Neuronal stem cell (in vitro differentiated cells): ENCODE measurements at regions not wholly inside any gene's neighbourhood (a gene's known extent, or its start where the extent isn't known, plus 50 kb on each side); places are given as distances from the start of the nearest gene placed in this dataset.
"Not testable (repeated sequence)": the region's sequence is repeated elsewhere in the genome, so short reads cannot be mapped to it uniquely, and the experiment has no call there.

ENCODE experiments used
- DNase-seq: peaks from one replicate; pipeline ENCODE4 v3.0.0-alpha.2; 2013; ENCODE audit warnings: low spot score
- H2AFZ ChIP-seq: one replicate; pipeline ENCODE4 v1.6.1; 2013; ENCODE audit warnings: mild to moderate bottlenecking, low read length, inconsistent platforms
- H2AK5ac ChIP-seq: 2 replicates; pipeline ENCODE4 v1.6.1; 2013; ENCODE audit warnings: low read depth, mild to moderate bottlenecking, inconsistent platforms, low read length, moderate library complexity, mixed read lengths
- H2BK120ac ChIP-seq: 2 replicates; pipeline ENCODE4 v1.6.1; 2013; ENCODE audit warnings: low read depth, mild to moderate bottlenecking, inconsistent platforms, low read length, moderate library complexity, mixed read lengths
- H2BK12ac ChIP-seq: one replicate; pipeline ENCODE4 v1.6.1; 2013; ENCODE audit warnings: low read length, inconsistent platforms
- H2BK15ac ChIP-seq: 2 replicates; pipeline ENCODE4 v1.6.1; 2013; ENCODE audit warnings: mild to moderate bottlenecking, low read length, inconsistent platforms, mixed read lengths
- H2BK5ac ChIP-seq: one replicate; pipeline ENCODE4 v1.6.1; 2013; ENCODE audit warnings: inconsistent platforms, mild to moderate bottlenecking, low read length, moderate library complexity
- H3K14ac ChIP-seq: one replicate; pipeline ENCODE4 v1.6.1; 2013; ENCODE audit warnings: low read length, inconsistent platforms
- H3K18ac ChIP-seq: 2 replicates; pipeline ENCODE4 v1.6.1; 2013; ENCODE audit warnings: low read length, inconsistent platforms
- H3K23ac ChIP-seq: 2 replicates; pipeline ENCODE4 v1.6.1; 2013; ENCODE audit warnings: low read depth, mild to moderate bottlenecking, mixed read lengths, low read length, inconsistent platforms; ENCODE audit not compliant: poor library complexity
- H3K27ac ChIP-seq: replicated peaks from 3 replicates; pipeline ENCODE4 v1.5.1; 2013; ENCODE audit warnings: low read length, inconsistent platforms
- H3K27me3 ChIP-seq, 3 experiments: 2 replicates each; pipeline ENCODE4 v1.6.1; 2013; ENCODE audit warnings: low read length in 3 of 3, mild to moderate bottlenecking in 2 of 3, inconsistent platforms in 1 of 3, low read depth in 1 of 3, mixed read lengths in 1 of 3, moderate library complexity in 1 of 3; ENCODE audit not compliant: control insufficient read depth in 3 of 3, insufficient read depth in 3 of 3
- H3K36me3 ChIP-seq, 2 donors: replicated peaks in 1 of 2; 2 replicates each; pipeline ENCODE4 v1.6.1; 2013; ENCODE audit warnings: low read length in 2 of 2; ENCODE audit not compliant: control insufficient read depth in 2 of 2, insufficient read depth in 2 of 2
- H3K4ac ChIP-seq: 2 replicates; pipeline ENCODE4 v1.6.1; 2013; ENCODE audit warnings: inconsistent platforms, mild to moderate bottlenecking, low read length, moderate library complexity
- H3K4me1 ChIP-seq, 2 donors: 1 replicate in 1 of 2; 2 replicates in 1 of 2; pipeline ENCODE4 v1.6.1; 2013; ENCODE audit warnings: low read length in 2 of 2, low read depth in 1 of 2; ENCODE audit not compliant: control insufficient read depth in 2 of 2, insufficient read depth in 1 of 2
- H3K4me2 ChIP-seq: one replicate; pipeline ENCODE4 v1.6.1; 2013; ENCODE audit warnings: mild to moderate bottlenecking, low read length, inconsistent platforms; ENCODE audit not compliant: insufficient read depth, poor library complexity, severe bottlenecking
- H3K4me3 ChIP-seq, 2 donors: 2 replicates each; pipeline ENCODE4 v1.5.1; 2013; ENCODE audit warnings: low read length in 2 of 2, mild to moderate bottlenecking in 2 of 2, inconsistent platforms in 1 of 2, moderate library complexity in 1 of 2
- H3K79me1 ChIP-seq: one replicate; pipeline ENCODE4 v1.6.1; 2013; ENCODE audit warnings: low read depth, mild to moderate bottlenecking, inconsistent platforms, low read length, moderate library complexity
- H3K9ac ChIP-seq: one replicate; pipeline ENCODE4 v1.6.1; 2013; ENCODE audit warnings: mild to moderate bottlenecking, low read depth, low read length, inconsistent platforms; ENCODE audit not compliant: poor library complexity
- H3K9me3 ChIP-seq, 2 donors: replicated peaks in 1 of 2; 2 replicates each; pipeline versions ENCODE3 to v1.6.1; 2013; ENCODE audit warnings: low read length in 2 of 2, mild to moderate bottlenecking in 2 of 2, inconsistent platforms in 1 of 2, low read depth in 1 of 2, mixed read lengths in 1 of 2, moderate library complexity in 1 of 2; ENCODE audit not compliant: control insufficient read depth in 2 of 2, insufficient read depth in 1 of 2
- H4K8ac ChIP-seq: one replicate; pipeline ENCODE4 v1.6.1; 2013; ENCODE audit warnings: low read depth, mild to moderate bottlenecking, inconsistent platforms, low read length, moderate library complexity
- H4K91ac ChIP-seq: one replicate; pipeline ENCODE4 v1.6.1; 2013; ENCODE audit warnings: low read length, low read depth, mild to moderate bottlenecking, inconsistent platforms; ENCODE audit not compliant: poor library complexity
- whole genome bisulfite sequencing, 2 donors: extraction: QIAGEN DNeasy Blood & Tissue Kit; methylation state at CpG; one replicate each; pipeline ENCODE4 v1.1.7; 2013; ENCODE audit warnings: missing lambda C conversion rate in 2 of 2, mixed read lengths in 1 of 2; ENCODE audit not compliant: insufficient read length in 2 of 2, insufficient replicate concordance in 1 of 2; ENCODE audit errors: extremely low coverage in 2 of 2; 5-methylcytosine and 5-hydroxymethylcytosine counted together

DNA sequence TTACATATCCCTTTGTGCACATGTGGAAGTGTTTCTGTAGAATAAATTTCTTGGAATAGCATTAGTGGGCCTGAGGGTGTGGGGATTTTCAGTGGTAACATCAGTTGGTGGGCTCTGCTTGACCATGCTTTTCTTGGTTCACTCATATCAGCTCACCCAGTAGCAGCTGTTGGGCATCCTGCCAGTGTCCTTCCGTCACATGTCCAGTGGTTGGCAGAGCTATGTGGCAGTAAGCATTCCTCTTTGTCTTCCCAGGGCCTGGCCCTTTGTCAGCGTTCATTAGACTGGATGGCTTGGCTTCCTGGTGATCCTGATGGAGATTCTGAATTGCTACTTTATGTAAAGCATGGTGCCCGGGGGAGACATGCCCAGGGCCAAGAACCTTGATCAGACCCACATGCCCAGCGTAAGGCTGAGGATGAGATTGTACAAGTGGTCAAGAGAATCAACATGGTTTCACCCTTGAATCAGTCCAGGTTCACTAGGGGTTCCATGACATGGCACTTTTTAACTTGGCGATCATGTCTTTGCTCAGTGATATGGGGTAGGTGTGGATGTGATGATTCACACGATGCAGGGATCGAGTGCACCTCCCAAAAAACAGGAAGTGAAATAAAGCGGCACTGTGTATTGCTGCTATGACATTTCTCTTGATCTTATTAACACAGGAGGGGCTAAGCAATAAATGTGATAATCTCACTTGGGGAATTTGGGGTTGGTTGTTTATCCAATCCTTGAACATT lies 72.1 kb upstream of the IGFBP7 start:
- no CpG with 5 or more reads among the region's 8 CpGs for WGBS, 2 donors
- no peaks in the 10 kb centered on the region for H3K27me3 ChIP-seq

DNA sequence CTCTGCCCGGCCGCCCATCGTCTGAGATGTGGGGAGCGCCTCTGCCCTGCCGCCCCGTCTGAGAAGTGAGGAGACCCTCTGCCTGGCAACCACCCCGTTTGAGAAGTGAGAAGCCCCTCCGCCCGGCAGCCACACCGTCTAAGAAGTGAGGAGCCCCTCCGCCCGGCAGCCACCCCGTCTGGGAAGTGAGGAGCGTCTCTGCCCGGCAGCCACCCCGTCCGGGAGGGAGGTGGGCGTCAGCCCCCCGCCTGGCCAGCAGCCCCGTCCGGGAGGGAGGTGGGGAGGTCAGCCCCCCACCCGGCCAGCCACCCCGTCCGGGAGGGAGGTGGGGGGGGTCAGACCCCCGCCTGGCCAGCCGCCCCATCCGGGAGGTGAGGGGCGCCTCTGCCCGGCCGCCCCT lies 63.0 kb upstream of the IGFBP7 start:
- not testable (repeated sequence) for H3K79me1 ChIP-seq, H3K9ac ChIP-seq, H3K14ac ChIP-seq, H2BK5ac ChIP-seq, H2BK15ac ChIP-seq, H2BK120ac ChIP-seq, H3K27ac ChIP-seq, H3K9me3 ChIP-seq, H3K4me2 ChIP-seq, H4K8ac ChIP-seq, H2BK12ac ChIP-seq, H3K4ac ChIP-seq, H4K91ac ChIP-seq, H3K36me3 ChIP-seq, H3K23ac ChIP-seq, DNase-seq, H3K18ac ChIP-seq, H2AFZ ChIP-seq, H2AK5ac ChIP-seq, H3K27me3 ChIP-seq, H3K4me3 ChIP-seq
- no CpG with 5 or more reads among the region's 30 CpGs for WGBS, 2 donors
- H3K4me1 ChIP-seq, result peaks cover 3 to 11% of the 10 kb centered on the region in 2 donors

More for the DNA sequence above, 72.1 kb upstream of the IGFBP7 start:
- H4K8ac ChIP-seq, result no peak overlapping the region
- H2BK5ac ChIP-seq, result no peak overlapping the region
- H3K9ac ChIP-seq, result no peak overlapping the region
- H2AFZ ChIP-seq, result no peak overlapping the region
- no peak overlapping the region for H3K4ac ChIP-seq
- no peaks in the 10 kb centered on the region for H3K36me3 ChIP-seq
- no peak overlapping the region for H3K27ac ChIP-seq
- no peak overlapping the region for H3K18ac ChIP-seq
- H2BK12ac ChIP-seq, result no peak overlapping the region
- no peak overlapping the region for H2BK120ac ChIP-seq
- no peak overlapping the region for H3K23ac ChIP-seq
- H2BK15ac ChIP-seq, result no peak overlapping the region
- no peak for DNase-seq
- H3K4me3 ChIP-seq, result no peak overlapping the region
- H3K4me2 ChIP-seq, result no peak overlapping the region
- H3K9me3 ChIP-seq, result no peaks in the 10 kb centered on the region
- H3K14ac ChIP-seq, result no peak overlapping the region
- H3K79me1 ChIP-seq, result no peaks in the 10 kb centered on the region
- peaks cover 0 to 6% of the 10 kb centered on the region in 2 donors for H3K4me1 ChIP-seq
- H2AK5ac ChIP-seq, result no peak overlapping the region
- no peak overlapping the region for H4K91ac ChIP-seq

DNA sequence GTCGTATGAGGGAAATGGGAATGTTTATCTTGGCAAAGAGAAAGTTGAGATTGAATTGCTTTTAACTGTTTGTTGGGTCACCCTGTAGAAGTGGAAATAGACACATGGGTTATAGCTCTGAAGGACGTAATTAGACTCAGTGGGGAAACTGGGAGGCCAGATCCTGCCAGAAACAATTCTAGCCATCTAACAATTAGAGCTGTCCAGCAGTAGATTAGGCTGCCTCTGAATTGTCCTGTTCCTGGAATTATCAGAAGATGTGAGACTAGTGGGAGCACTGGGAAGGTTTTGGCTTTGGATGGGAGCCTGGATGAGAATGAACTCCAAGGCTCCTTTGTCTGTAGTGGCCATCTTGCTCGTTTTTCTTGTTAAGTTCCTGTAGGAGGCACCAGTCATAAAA lies 61.9 kb upstream of the IGFBP7 start:
- WGBS, 2 donors, result no CpG with 5 or more reads among the region's 3 CpGs
- Histone ChIP-seq H3K79me1 (no peaks in the 10 kb centered on the region), H2AFZ (no peak overlapping the region), H3K4me3 (no peak overlapping the region), H2BK5ac (no peak overlapping the region), H3K27ac (no peak overlapping the region), H3K9ac (no peak overlapping the region), H3K27me3 (no peaks in the 10 kb centered on the region), H3K9me3 (no peaks in the 10 kb centered on the region), H2BK12ac (no peak overlapping the region), H2BK15ac (no peak overlapping the region), H3K36me3 (no peaks in the 10 kb centered on the region), H2AK5ac (no peak overlapping the region), H2BK120ac (no peak overlapping the region), H4K8ac (no peak overlapping the region), H3K18ac (no peak overlapping the region), H3K4me1 (peaks cover 3 to 11% of the 10 kb centered on the region in 2 donors), H3K23ac (no peak overlapping the region), H3K4me2 (no peak overlapping the region), H3K14ac (no peak overlapping the region), H4K91ac (no peak overlapping the region), H3K4ac (no peak overlapping the region)
- DNase-seq, result no peak

GRCh38 chr4:57168982-57169381 lies 58.8 kb upstream of the IGFBP7 start:
- H3K14ac ChIP-seq, result no peak overlapping the region
- H4K91ac ChIP-seq, result no peak overlapping the region
- H3K18ac ChIP-seq, result no peak overlapping the region
- H2BK5ac ChIP-seq, result no peak overlapping the region
- no peaks in the 10 kb centered on the region for H3K9me3 ChIP-seq
- H3K9ac ChIP-seq, result no peak overlapping the region
- no peak overlapping the region for H3K4ac ChIP-seq
- H3K4me2 ChIP-seq, result no peak overlapping the region
- H2BK12ac ChIP-seq, result no peak overlapping the region
- DNase-seq, result no peak
- H2AFZ ChIP-seq, result peak overlapping the region; percentile 39
- no peak overlapping the region for H4K8ac ChIP-seq
- peaks cover 3 to 11% of the 10 kb centered on the region in 2 donors for H3K4me1 ChIP-seq
- H3K27me3 ChIP-seq, result peaks cover 0 to 4% (median 3%) of the 10 kb centered on the region in 3 experiments
- no peak overlapping the region for H2BK15ac ChIP-seq
- no peak overlapping the region for H2BK120ac ChIP-seq
- no peak overlapping the region for H3K27ac ChIP-seq
- H3K79me1 ChIP-seq, result no peaks in the 10 kb centered on the region
- WGBS, 2 donors, result no CpG with 5 or more reads among the region's 3 CpGs
- H3K4me3 ChIP-seq, result no peak overlapping the region
- no peak overlapping the region for H2AK5ac ChIP-seq
- H3K23ac ChIP-seq, result no peak overlapping the region
- no peaks in the 10 kb centered on the region for H3K36me3 ChIP-seq
